ENCODE measurements at regions not wholly inside any gene's neighbourhood (a gene's known extent, or its start where the extent isn't known, plus 50 kb on each side); places are given as distances from the start of the nearest gene placed in this dataset.

GRCh38 chr2:145897151-145897550, 1377.2 kb upstream of the ZEB2 start:
- TF ChIP-seq, protein P1, sequence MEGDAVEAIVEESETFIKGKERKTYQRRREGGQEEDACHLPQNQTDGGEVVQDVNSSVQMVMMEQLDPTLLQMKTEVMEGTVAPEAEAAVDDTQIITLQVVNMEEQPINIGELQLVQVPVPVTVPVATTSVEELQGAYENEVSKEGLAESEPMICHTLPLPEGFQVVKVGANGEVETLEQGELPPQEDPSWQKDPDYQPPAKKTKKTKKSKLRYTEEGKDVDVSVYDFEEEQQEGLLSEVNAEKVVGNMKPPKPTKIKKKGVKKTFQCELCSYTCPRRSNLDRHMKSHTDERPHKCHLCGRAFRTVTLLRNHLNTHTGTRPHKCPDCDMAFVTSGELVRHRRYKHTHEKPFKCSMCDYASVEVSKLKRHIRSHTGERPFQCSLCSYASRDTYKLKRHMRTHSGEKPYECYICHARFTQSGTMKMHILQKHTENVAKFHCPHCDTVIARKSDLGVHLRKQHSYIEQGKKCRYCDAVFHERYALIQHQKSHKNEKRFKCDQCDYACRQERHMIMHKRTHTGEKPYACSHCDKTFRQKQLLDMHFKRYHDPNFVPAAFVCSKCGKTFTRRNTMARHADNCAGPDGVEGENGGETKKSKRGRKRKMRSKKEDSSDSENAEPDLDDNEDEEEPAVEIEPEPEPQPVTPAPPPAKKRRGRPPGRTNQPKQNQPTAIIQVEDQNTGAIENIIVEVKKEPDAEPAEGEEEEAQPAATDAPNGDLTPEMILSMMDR (tag by site-specific recombination; IDR thresholded peaks at IDR 0.05), result no peak
- TF ChIP-seq MYNN (tag by site-specific recombination; IDR thresholded peaks at IDR 0.05; ENCODE audit: borderline replicate concordance), result no peak
- no peak for TF ChIP-seq MZF1 (tag by site-specific recombination; IDR thresholded peaks at IDR 0.05; ENCODE audit: borderline replicate concordance)
- no peak for TF ChIP-seq ZNF558 (tag by site-specific recombination; IDR thresholded peaks at IDR 0.05)
- no peak for TF ChIP-seq ZNF324 (tag by site-specific recombination; IDR thresholded peaks at IDR 0.05)
- no peak for TF ChIP-seq ZNF571 (tag by site-specific recombination; IDR thresholded peaks at IDR 0.05)
- no peak for TF ChIP-seq OVOL3 (tag by site-specific recombination; IDR thresholded peaks at IDR 0.05)
- TF ChIP-seq ZNF157 (tag by site-specific recombination; IDR thresholded peaks at IDR 0.05), result no peak
- TF ChIP-seq ZNF362 (tag by site-specific recombination; IDR thresholded peaks at IDR 0.05), result no peak

Data from HEK293 (cell line).